ENCODE measurements at regions not wholly inside any gene's neighbourhood (a gene's known extent, or its start where the extent isn't known, plus 50 kb on each side); places are given as distances from the start of the nearest gene placed in this dataset.

GRCh38 chr5:15105799-15106393 lies 234.3 kb upstream of the ANKH start:
- TF ChIP-seq EZH2 (IDR thresholded peaks at IDR 0.05; ENCODE audit: low read length, missing control alignments) (no peak), CTCF (conservative IDR thresholded peaks at IDR 0.05 in 1 of 2, IDR thresholded peaks at IDR 0.05 in 1 of 2; ENCODE audit: low read depth in 1 of 2, low read length in 2 of 2) (peak; percentile 83 to 86)
